Left hindlimb (tissue), 1 donor: ENCODE measurements at regions not wholly inside any gene's neighbourhood (a gene's known extent, or its start where the extent isn't known, plus 50 kb on each side); places are given as distances from the start of the nearest gene placed in this dataset.
"Not testable (repeated sequence)": the region's sequence is repeated elsewhere in the genome, so short reads cannot be mapped to it uniquely, and the experiment has no call there.

Experiments used
- DNase-seq: peaks from one replicate; pipeline ENCODE4 v3.0.0-alpha.2; 2018

GRCh38 chr7:115332691-115333090 is 410.8 kb downstream of the MDFIC start:
- DNase-seq: no peak

GRCh38 chr7:115329006-115329405 is 407.1 kb downstream of the MDFIC start:
- no peak for DNase-seq

- DNase-seq: no peak
These were observed 406.1 kb downstream of the MDFIC start for GRCh38 chr7:115328018-115328417.

GRCh38 chr7:115327326-115327725 is 405.4 kb downstream of the MDFIC start:
- DNase-seq: no peak

GRCh38 chr7:115319541-115319940 is 397.6 kb downstream of the MDFIC start:
- DNase-seq: no peak

GRCh38 chr7:115310316-115310715 is 388.4 kb downstream of the MDFIC start:
- DNase-seq: not testable (repeated sequence)

GRCh38 chr7:115306586-115306985 is 384.7 kb downstream of the MDFIC start:
- DNase-seq: no peak

GRCh38 chr7:115300231-115300870 is 378.5 kb downstream of the MDFIC start:
- no peak for DNase-seq

GRCh38 chr7:115299397-115300037 is 377.6 kb downstream of the MDFIC start:
- DNase-seq: no peak

- DNase-seq: no peak
These were observed 375.8 kb downstream of the MDFIC start for GRCh38 chr7:115297656-115298055.

GRCh38 chr7:115293628-115294240 is 371.8 kb downstream of the MDFIC start:
- DNase-seq: no peak

GRCh38 chr7:115292381-115292780 is 370.5 kb downstream of the MDFIC start:
- no peak for DNase-seq

- DNase-seq: no peak
These were observed 368.1 kb downstream of the MDFIC start for GRCh38 chr7:115289971-115290370.

- no peak for DNase-seq
These were observed 354.9 kb downstream of the MDFIC start for GRCh38 chr7:115276791-115277190.

- not testable (repeated sequence) for DNase-seq
These were observed 352.0 kb downstream of the MDFIC start for GRCh38 chr7:115273855-115274254.

GRCh38 chr7:115273139-115273772 is 351.4 kb downstream of the MDFIC start:
- no peak for DNase-seq

GRCh38 chr7:115271332-115272235 is 349.7 kb downstream of the MDFIC start:
- no peak for DNase-seq

GRCh38 chr7:115269486-115269885 is 347.6 kb downstream of the MDFIC start:
- no peak for DNase-seq

- DNase-seq: no peak
These were observed 345.6 kb downstream of the MDFIC start for GRCh38 chr7:115267503-115267902.

- DNase-seq: no peak
These were observed 338.5 kb downstream of the MDFIC start for GRCh38 chr7:115260381-115260780.

- no peak for DNase-seq
These were observed 330.6 kb downstream of the MDFIC start for GRCh38 chr7:115252461-115252860.

GRCh38 chr7:115249080-115249479 is 327.2 kb downstream of the MDFIC start:
- no peak for DNase-seq

GRCh38 chr7:115241151-115241550 is 319.3 kb downstream of the MDFIC start:
- no peak for DNase-seq
